Keratinocyte (primary cell): ENCODE measurements at regions not wholly inside any gene's neighbourhood (a gene's known extent, or its start where the extent isn't known, plus 50 kb on each side); places are given as distances from the start of the nearest gene placed in this dataset.

Experiments
- DNase-seq: peaks from one replicate; pipeline ENCODE4 v3.0.0-alpha.2; 2011; ENCODE audit warnings: low read depth, missing footprints, low spot score
- FAIRE-seq: peaks from 2 replicates; lab custom pipeline; 2011; peaks lifted over from hg19 to GRCh38; lab: Jason Lieb, UNC
- H2AFZ ChIP-seq: 2 replicates; pipeline ENCODE4 v1.6.0; 2012; ENCODE audit warnings: low read length, control low read depth, inconsistent platforms; ENCODE audit not compliant: control insufficient read depth
- H3K27ac ChIP-seq: 2 replicates; pipeline ENCODE4 v1.5.1; 2011; ENCODE audit warnings: low read length; ENCODE audit not compliant: control insufficient read depth, insufficient read depth
- H3K27me3 ChIP-seq: 3 replicates; pipeline ENCODE4 v1.6.0; 2011; ENCODE audit warnings: low read length; ENCODE audit not compliant: control insufficient read depth, insufficient read depth; ENCODE audit errors: extremely low read depth
- H3K36me3 ChIP-seq, 2 experiments: 2 replicates in 1 of 2; 3 replicates in 1 of 2; pipeline ENCODE4 v1.5.1; 2011; ENCODE audit warnings: low read length in 2 of 2, mild to moderate bottlenecking in 1 of 2; ENCODE audit not compliant: control insufficient read depth in 2 of 2, insufficient read depth in 2 of 2; ENCODE audit errors: extremely low read depth in 1 of 2
- H3K4me1 ChIP-seq: 3 replicates; pipeline ENCODE4 v1.5.1; 2011; ENCODE audit warnings: low read length; ENCODE audit not compliant: control insufficient read depth, insufficient read depth; ENCODE audit errors: extremely low read depth
- H3K4me2 ChIP-seq: 3 replicates; pipeline ENCODE4 v1.6.0; 2011; ENCODE audit warnings: low read depth, low read length; ENCODE audit not compliant: control insufficient read depth, insufficient read depth; ENCODE audit errors: extremely low read depth
- H3K4me3 ChIP-seq, 3 experiments: fragments of 200-600 bp in 1 of 3; sonication (generic) in 1 of 3; 2 replicates in 2 of 3; 3 replicates in 1 of 3; pipeline ENCODE4 v1.5.1; 2011 to 2016; ENCODE audit warnings: low read length in 3 of 3, mild to moderate bottlenecking in 3 of 3, control low read depth in 2 of 3, inconsistent platforms in 1 of 3, low read depth in 1 of 3, mixed read lengths in 1 of 3, mixed run types in 1 of 3, moderate library complexity in 1 of 3; ENCODE audit not compliant: control insufficient read depth in 2 of 3, insufficient read depth in 2 of 3; ENCODE audit errors: extremely low read depth in 1 of 3
- H3K79me2 ChIP-seq: 2 replicates; pipeline ENCODE4 v1.6.0; 2012; ENCODE audit warnings: low read length; ENCODE audit not compliant: control insufficient read depth, insufficient read depth
- H3K9ac ChIP-seq: 3 replicates; pipeline ENCODE4 v1.6.0; 2011; ENCODE audit warnings: low read length; ENCODE audit not compliant: control insufficient read depth, insufficient read depth; ENCODE audit errors: extremely low read depth
- H3K9me1 ChIP-seq: 3 replicates; pipeline ENCODE4 v1.6.0; 2011; ENCODE audit warnings: low read length; ENCODE audit not compliant: control insufficient read depth, insufficient read depth; ENCODE audit errors: extremely low read depth
- H3K9me3 ChIP-seq: 2 replicates; pipeline ENCODE4 v1.5.1; 2012; ENCODE audit warnings: low read depth, low read length; ENCODE audit not compliant: control insufficient read depth
- H4K20me1 ChIP-seq: 3 replicates; pipeline ENCODE4 v1.6.0; 2011; ENCODE audit warnings: low read length; ENCODE audit not compliant: control insufficient read depth, insufficient read depth; ENCODE audit errors: extremely low read depth
- CTCF ChIP-seq, 3 experiments: IDR thresholded peaks in 1 of 3; conservative IDR thresholded peaks in 1 of 3; optimal IDR thresholded peaks in 1 of 3; 2 replicates in 2 of 3; 3 replicates in 1 of 3; pipeline versions ENCODE3 to v1.5.1; 2011; ENCODE audit warnings: low read length in 3 of 3, mild to moderate bottlenecking in 3 of 3, moderate library complexity in 2 of 3, control low read depth in 1 of 3, inconsistent platforms in 1 of 3; ENCODE audit not compliant: insufficient read depth in 2 of 3; ENCODE audit errors: extremely low read depth in 1 of 3
- EZH2 ChIP-seq: IDR thresholded peaks from one replicate; pipeline ENCODE4 v1.6.1; 2012; ENCODE audit warnings: inconsistent platforms, mild to moderate bottlenecking, low read length, moderate library complexity
- dilution Hi-C: fragments of 300-500 bp; cut with MboI; formaldehyde crosslinking; loops from one replicate; pipeline ENCODE4 v1.7.0; 2020; ENCODE audit warnings: low sequenced_read_pairs; ENCODE audit not compliant: extremely low pct_ligation_motif_present

GRCh38 chr2:14747447-14747846 lies 114.9 kb downstream of the LRATD1 start:
- FAIRE-seq (no peak), DNase-seq (no peak)
- no peaks in the 10 kb centered on the region for H3K79me2 ChIP-seq
- H2AFZ ChIP-seq, result no peak overlapping the region
- no peak overlapping the region for H3K4me2 ChIP-seq
- H3K27me3 ChIP-seq, result no peaks in the 10 kb centered on the region
- H3K9me3 ChIP-seq, result peaks cover 3% of the 10 kb centered on the region
- H3K4me3 ChIP-seq, result no peak overlapping the region
- H3K36me3 ChIP-seq, result no peaks in the 10 kb centered on the region
- peaks cover 26% of the 10 kb centered on the region for H3K4me1 ChIP-seq
- no peaks in the 10 kb centered on the region for H4K20me1 ChIP-seq
- dilution Hi-C loops, result no loop called here
- no peak overlapping the region for H3K9ac ChIP-seq
- no peaks in the 10 kb centered on the region for H3K9me1 ChIP-seq
- no peak overlapping the region for H3K27ac ChIP-seq
- TF ChIP-seq CTCF (optimal IDR thresholded peaks at IDR 0.05 in 1 of 3, IDR thresholded peaks at IDR 0.05 in 1 of 3, conservative IDR thresholded peaks at IDR 0.05 in 1 of 3; ENCODE audit: extremely low read depth in 1 of 3, insufficient read depth in 2 of 3, low read length in 3 of 3) (no peak), EZH2 (no peak)

- Histone ChIP-seq H3K27me3 (no peaks in the 10 kb centered on the region), H3K4me1 (peaks cover 17% of the 10 kb centered on the region), H3K27ac (no peak overlapping the region), H3K36me3 (no peaks in the 10 kb centered on the region), H3K4me2 (no peak overlapping the region), H3K9me1 (no peaks in the 10 kb centered on the region), H3K4me3 (no peak overlapping the region), H2AFZ (no peak overlapping the region), H3K79me2 (no peaks in the 10 kb centered on the region), H3K9ac (no peak overlapping the region), H4K20me1 (no peaks in the 10 kb centered on the region), H3K9me3 (peaks cover 3% of the 10 kb centered on the region)
- no peak for TF ChIP-seq CTCF (optimal IDR thresholded peaks at IDR 0.05 in 1 of 3, IDR thresholded peaks at IDR 0.05 in 1 of 3, conservative IDR thresholded peaks at IDR 0.05 in 1 of 3; ENCODE audit: extremely low read depth in 1 of 3, insufficient read depth in 2 of 3, low read length in 3 of 3)
- TF ChIP-seq EZH2, result no peak
- dilution Hi-C loops, result no loop called here
- FAIRE-seq (peak; percentile 39), DNase-seq (no peak)
Observed at GRCh38 chr2:14749884-14750283, 117.4 kb downstream of the LRATD1 start.
